ENCODE measurements at regions not wholly inside any gene's neighbourhood (a gene's known extent, or its start where the extent isn't known, plus 50 kb on each side); places are given as distances from the start of the nearest gene placed in this dataset.
"Not testable (repeated sequence)": the region's sequence is repeated elsewhere in the genome, so short reads cannot be mapped to it uniquely, and the experiment has no call there.

GRCh38 chr4:167885071-167885470 lies 207.3 kb upstream of the ANXA10 start:
- no peak for FAIRE-seq
- no peak for DNase-seq (ENCODE audit: insufficient read length, low spot score)
- TF ChIP-seq POLR2AphosphoS5 (IDR thresholded peaks at IDR 0.05; ENCODE audit: low read depth, low read length) (no peak), PAX5 (IDR thresholded peaks at IDR 0.05; ENCODE audit: insufficient read depth, low read length, severe bottlenecking) (no peak), POLR2A (IDR thresholded peaks at IDR 0.05; ENCODE audit: low read depth, low read length) (no peak), POU2F2 (IDR thresholded peaks at IDR 0.05; ENCODE audit: low read depth, low read length) (no peak), SPI1 (IDR thresholded peaks at IDR 0.05; ENCODE audit: low read depth, low read length) (no peak), TAF1 (IDR thresholded peaks at IDR 0.05; ENCODE audit: low read depth, low read length) (no peak)

DNA sequence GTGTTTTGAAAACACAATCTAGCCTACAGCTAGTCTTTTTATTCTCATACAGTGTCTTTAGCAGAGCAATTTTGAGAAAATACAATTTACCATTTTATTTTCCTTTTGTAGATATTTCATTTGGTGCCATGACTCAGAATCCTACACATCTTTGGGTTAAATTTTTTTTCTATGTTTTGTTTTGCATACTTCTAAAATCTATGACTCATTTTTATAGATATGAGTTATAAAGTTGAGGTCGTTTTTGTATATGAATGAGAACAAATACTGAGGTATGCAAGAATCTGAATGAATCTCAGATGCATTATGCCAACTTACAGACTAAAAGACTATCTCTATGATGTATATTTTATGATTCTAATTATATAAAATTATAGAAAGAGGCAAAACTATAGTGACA lies 206.5 kb upstream of the ANXA10 start:
- no peak for DNase-seq (ENCODE audit: insufficient read length, low spot score)
- no peak for TF ChIP-seq SPI1 (IDR thresholded peaks at IDR 0.05; ENCODE audit: low read depth, low read length)
- TF ChIP-seq TAF1 (IDR thresholded peaks at IDR 0.05; ENCODE audit: low read depth, low read length): no peak
- no peak for TF ChIP-seq POU2F2 (IDR thresholded peaks at IDR 0.05; ENCODE audit: low read depth, low read length)
- TF ChIP-seq POLR2AphosphoS5 (IDR thresholded peaks at IDR 0.05; ENCODE audit: low read depth, low read length): no peak
- no peak for TF ChIP-seq PAX5 (IDR thresholded peaks at IDR 0.05; ENCODE audit: insufficient read depth, low read length, severe bottlenecking)
- TF ChIP-seq POLR2A (IDR thresholded peaks at IDR 0.05; ENCODE audit: low read depth, low read length): no peak
- no peak for FAIRE-seq

- TF ChIP-seq PAX5 (IDR thresholded peaks at IDR 0.05; ENCODE audit: insufficient read depth, low read length, severe bottlenecking): no peak
- no peak for TF ChIP-seq POU2F2 (IDR thresholded peaks at IDR 0.05; ENCODE audit: low read depth, low read length)
- no peak for TF ChIP-seq POLR2AphosphoS5 (IDR thresholded peaks at IDR 0.05; ENCODE audit: low read depth, low read length)
- no peak for TF ChIP-seq POLR2A (IDR thresholded peaks at IDR 0.05; ENCODE audit: low read depth, low read length)
- TF ChIP-seq TAF1 (IDR thresholded peaks at IDR 0.05; ENCODE audit: low read depth, low read length): no peak
- TF ChIP-seq SPI1 (IDR thresholded peaks at IDR 0.05; ENCODE audit: low read depth, low read length): no peak
- DNase-seq (ENCODE audit: insufficient read length, low spot score) (no peak), FAIRE-seq (no peak)
Measured at GRCh38 chr4:167887726-167888125, 204.6 kb upstream of the ANXA10 start.

GRCh38 chr4:167890226-167890625 lies 202.1 kb upstream of the ANXA10 start:
- FAIRE-seq (no peak), DNase-seq (ENCODE audit: insufficient read length, low spot score) (no peak)
- TF ChIP-seq POLR2A (IDR thresholded peaks at IDR 0.05; ENCODE audit: low read depth, low read length) (no peak), SPI1 (IDR thresholded peaks at IDR 0.05; ENCODE audit: low read depth, low read length) (no peak), POLR2AphosphoS5 (IDR thresholded peaks at IDR 0.05; ENCODE audit: low read depth, low read length) (no peak), POU2F2 (IDR thresholded peaks at IDR 0.05; ENCODE audit: low read depth, low read length) (no peak), PAX5 (IDR thresholded peaks at IDR 0.05; ENCODE audit: insufficient read depth, low read length, severe bottlenecking) (no peak), TAF1 (IDR thresholded peaks at IDR 0.05; ENCODE audit: low read depth, low read length) (no peak)

GRCh38 chr4:167893531-167893930 lies 198.8 kb upstream of the ANXA10 start:
- FAIRE-seq (no peak), DNase-seq (ENCODE audit: insufficient read length, low spot score) (no peak)
- TF ChIP-seq POLR2AphosphoS5 (IDR thresholded peaks at IDR 0.05; ENCODE audit: low read depth, low read length): no peak
- no peak for TF ChIP-seq SPI1 (IDR thresholded peaks at IDR 0.05; ENCODE audit: low read depth, low read length)
- TF ChIP-seq PAX5 (IDR thresholded peaks at IDR 0.05; ENCODE audit: insufficient read depth, low read length, severe bottlenecking): no peak
- no peak for TF ChIP-seq POU2F2 (IDR thresholded peaks at IDR 0.05; ENCODE audit: low read depth, low read length)
- no peak for TF ChIP-seq TAF1 (IDR thresholded peaks at IDR 0.05; ENCODE audit: low read depth, low read length)
- TF ChIP-seq POLR2A (IDR thresholded peaks at IDR 0.05; ENCODE audit: low read depth, low read length): no peak

- DNase-seq (ENCODE audit: insufficient read length, low spot score); FAIRE-seq: not testable (repeated sequence)
Measured at GRCh38 chr4:167896260-167896659, 196.1 kb upstream of the ANXA10 start.

DNA sequence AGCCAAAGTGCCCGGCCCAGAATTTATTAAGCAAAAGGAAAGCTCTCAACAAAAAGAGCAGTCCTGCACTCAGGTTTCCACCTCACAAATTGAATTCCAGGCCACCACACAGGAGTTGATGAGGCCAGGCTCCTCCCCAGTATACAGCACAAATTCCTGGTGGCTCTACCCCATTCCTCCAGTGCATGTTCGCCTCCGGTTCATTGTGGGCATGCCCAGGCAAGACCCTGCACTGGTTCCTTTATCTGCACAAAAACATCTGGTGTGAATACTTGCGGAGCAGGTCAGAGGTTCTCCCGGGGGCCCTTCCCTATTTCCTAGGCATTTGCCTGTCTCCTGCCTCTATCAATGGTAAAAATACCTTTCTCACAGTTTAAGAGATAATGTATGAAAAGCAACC lies 195.2 kb upstream of the ANXA10 start:
- no peak for TF ChIP-seq PAX5 (IDR thresholded peaks at IDR 0.05; ENCODE audit: insufficient read depth, low read length, severe bottlenecking)
- no peak for TF ChIP-seq TAF1 (IDR thresholded peaks at IDR 0.05; ENCODE audit: low read depth, low read length)
- TF ChIP-seq POU2F2 (IDR thresholded peaks at IDR 0.05; ENCODE audit: low read depth, low read length): no peak
- no peak for TF ChIP-seq POLR2A (IDR thresholded peaks at IDR 0.05; ENCODE audit: low read depth, low read length)
- no peak for TF ChIP-seq POLR2AphosphoS5 (IDR thresholded peaks at IDR 0.05; ENCODE audit: low read depth, low read length)
- no peak for TF ChIP-seq SPI1 (IDR thresholded peaks at IDR 0.05; ENCODE audit: low read depth, low read length)

DNA sequence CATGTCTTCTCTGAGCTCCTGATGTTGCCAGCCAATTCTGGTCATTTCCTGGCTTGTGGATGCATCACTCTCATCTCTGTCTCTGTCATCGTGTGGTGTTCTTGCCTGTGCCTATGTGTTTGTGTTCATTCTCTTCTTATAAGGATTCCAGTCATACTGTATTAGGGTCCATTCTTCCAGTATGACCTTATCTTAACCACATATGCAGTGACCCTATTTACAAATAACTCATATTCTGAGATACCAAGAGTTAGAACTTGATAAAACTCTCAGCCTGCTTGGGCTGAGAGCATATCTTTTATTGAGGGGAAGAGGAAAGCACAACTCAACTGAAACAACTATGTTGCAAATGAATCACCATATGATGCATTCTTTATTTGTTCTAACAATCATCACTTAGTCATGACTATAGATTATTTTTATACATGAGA lies 189.0 kb upstream of the ANXA10 start:
- TF ChIP-seq TAF1 (IDR thresholded peaks at IDR 0.05; ENCODE audit: low read depth, low read length) (no peak), PAX5 (IDR thresholded peaks at IDR 0.05; ENCODE audit: insufficient read depth, low read length, severe bottlenecking) (no peak), POLR2A (IDR thresholded peaks at IDR 0.05; ENCODE audit: low read depth, low read length) (no peak), SPI1 (IDR thresholded peaks at IDR 0.05; ENCODE audit: low read depth, low read length) (no peak), POU2F2 (IDR thresholded peaks at IDR 0.05; ENCODE audit: low read depth, low read length) (no peak), POLR2AphosphoS5 (IDR thresholded peaks at IDR 0.05; ENCODE audit: low read depth, low read length) (no peak)
- no peak for DNase-seq (ENCODE audit: insufficient read length, low spot score)
- no peak for FAIRE-seq

More for the DNA sequence above, 195.2 kb upstream of the ANXA10 start:
- no peak for DNase-seq (ENCODE audit: insufficient read length, low spot score)
- no peak for FAIRE-seq

- DNase-seq (ENCODE audit: insufficient read length, low spot score): no peak
- FAIRE-seq: no peak
- TF ChIP-seq SPI1 (IDR thresholded peaks at IDR 0.05; ENCODE audit: low read depth, low read length) (no peak), TAF1 (IDR thresholded peaks at IDR 0.05; ENCODE audit: low read depth, low read length) (no peak), POLR2AphosphoS5 (IDR thresholded peaks at IDR 0.05; ENCODE audit: low read depth, low read length) (no peak), POLR2A (IDR thresholded peaks at IDR 0.05; ENCODE audit: low read depth, low read length) (no peak), PAX5 (IDR thresholded peaks at IDR 0.05; ENCODE audit: insufficient read depth, low read length, severe bottlenecking) (no peak), POU2F2 (IDR thresholded peaks at IDR 0.05; ENCODE audit: low read depth, low read length) (no peak)
Measured at GRCh38 chr4:167906851-167907250, 185.5 kb upstream of the ANXA10 start.

- FAIRE-seq (no peak), DNase-seq (ENCODE audit: insufficient read length, low spot score) (no peak)
- TF ChIP-seq POU2F2 (IDR thresholded peaks at IDR 0.05; ENCODE audit: low read depth, low read length): no peak
- TF ChIP-seq PAX5 (IDR thresholded peaks at IDR 0.05; ENCODE audit: insufficient read depth, low read length, severe bottlenecking): no peak
- TF ChIP-seq TAF1 (IDR thresholded peaks at IDR 0.05; ENCODE audit: low read depth, low read length): no peak
- TF ChIP-seq SPI1 (IDR thresholded peaks at IDR 0.05; ENCODE audit: low read depth, low read length): no peak
- no peak for TF ChIP-seq POLR2AphosphoS5 (IDR thresholded peaks at IDR 0.05; ENCODE audit: low read depth, low read length)
- TF ChIP-seq POLR2A (IDR thresholded peaks at IDR 0.05; ENCODE audit: low read depth, low read length): no peak
Measured at GRCh38 chr4:167908816-167909215, 183.5 kb upstream of the ANXA10 start.

DNA sequence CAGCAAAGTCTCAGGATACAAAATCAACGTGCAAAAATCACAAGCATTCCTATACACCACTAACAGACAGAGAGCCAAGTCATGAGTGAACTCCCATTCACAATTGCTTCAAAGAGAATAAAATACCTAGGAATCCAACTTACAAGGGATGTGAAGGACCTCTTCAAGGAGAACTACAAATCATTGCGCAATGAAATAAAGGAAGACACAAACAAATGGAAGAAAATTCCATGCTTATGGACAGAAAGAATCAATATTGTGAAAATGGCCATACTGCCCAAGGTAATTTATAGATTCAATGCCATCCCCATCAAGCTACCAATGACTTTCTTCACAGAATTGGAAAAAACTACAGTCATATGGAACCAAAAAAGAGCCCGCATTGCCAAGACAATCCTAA lies 179.8 kb upstream of the ANXA10 start:
- not testable (repeated sequence) for DNase-seq (ENCODE audit: insufficient read length, low spot score); FAIRE-seq

Measured in GM12891 (cell line).